GM10248 (cell line): ENCODE measurements at regions not wholly inside any gene's neighbourhood (a gene's known extent, or its start where the extent isn't known, plus 50 kb on each side); places are given as distances from the start of the nearest gene placed in this dataset.

ENCODE experiments used
- CTCF ChIA-PET: fragments of 300-600 bp; sonication (Branson Sonifier 250); formaldehyde crosslinking; extraction: SDS; loops from one replicate; lab custom pipeline; 2021; ENCODE audit warnings: antibody characterized with exemption; lab: Yijun Ruan, JAX
- POLR2A ChIA-PET: fragments of 350-650 bp; sonication (Branson Sonifier 250); formaldehyde crosslinking; extraction: SDS; loops from one replicate; lab custom pipeline; 2020; ENCODE audit warnings: antibody characterized with exemption; lab: Yijun Ruan, JAX
- DNase-seq: peaks from one replicate; pipeline ENCODE4 v3.0.0; 2012; ENCODE audit errors: extremely low spot score
- CTCF ChIP-seq: IDR thresholded peaks from 2 replicates; pipeline ENCODE4 v1.5.1; 2012; ENCODE audit warnings: mild to moderate bottlenecking, low read depth; ENCODE audit errors: extremely low read depth, missing control alignments, control extremely low read depth

GRCh38 chr17:53090770-53091169 lies 732.0 kb upstream of the KIF2B start:
- ChIA-PET POLR2A (no interaction called here), CTCF (no interaction called here)
- no peak for TF ChIP-seq CTCF
- DNase-seq: no peak

GRCh38 chr17:53088481-53088880 lies 734.2 kb upstream of the KIF2B start:
- ChIA-PET CTCF (interaction anchor here (0.6 to 1.8 kb wide), 2 partner anchors 16 to 705 kb away, joined by 3 to 4 read pairs; no protein-coding TSS in a partner anchor), POLR2A (no interaction called here)
- TF ChIP-seq CTCF: no peak
- no peak for DNase-seq

DNA sequence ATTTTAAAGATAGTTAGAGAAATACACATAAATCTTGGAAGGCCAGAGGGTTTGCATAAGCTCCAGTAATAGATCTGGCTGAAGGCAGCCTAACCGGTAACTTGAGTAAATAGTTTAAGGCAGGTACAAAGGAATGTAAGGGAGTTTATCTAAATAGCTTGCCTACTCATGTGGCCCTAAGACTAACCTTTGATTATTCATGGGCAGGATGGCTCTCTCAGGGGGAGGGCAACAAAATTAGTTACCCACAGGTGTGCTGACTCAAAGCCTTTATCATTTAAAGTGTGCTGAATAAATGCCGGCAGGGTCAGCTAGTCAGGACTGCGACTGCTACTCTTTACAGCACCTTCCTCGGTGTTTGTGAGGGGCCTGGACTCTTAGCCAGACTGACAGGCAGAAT lies 761.3 kb upstream of the KIF2B start:
- TF ChIP-seq CTCF: no peak
- no peak for DNase-seq
- ChIA-PET POLR2A (no interaction called here), CTCF (no interaction called here)

DNA sequence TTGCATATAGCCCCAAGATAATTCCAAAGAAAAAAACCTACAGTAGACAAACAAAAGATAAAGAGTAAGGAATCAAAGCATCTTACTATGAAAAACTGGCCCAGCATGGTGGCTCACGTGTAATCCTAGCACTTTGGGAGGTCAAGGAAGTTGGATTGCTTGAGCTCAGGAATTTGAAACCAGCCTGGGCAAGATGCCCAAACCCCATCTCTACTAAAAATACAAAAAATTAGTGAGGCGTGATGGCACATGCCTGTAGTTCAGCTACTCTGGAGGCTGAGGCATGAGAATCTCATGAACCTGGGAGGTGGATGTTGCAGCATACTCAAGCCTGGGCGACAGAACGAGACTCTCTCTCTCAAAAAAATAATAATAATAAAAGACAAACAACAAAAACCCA lies 764.7 kb upstream of the KIF2B start:
- DNase-seq: no peak
- ChIA-PET POLR2A (no interaction called here), CTCF (no interaction called here)
- no peak for TF ChIP-seq CTCF

DNA sequence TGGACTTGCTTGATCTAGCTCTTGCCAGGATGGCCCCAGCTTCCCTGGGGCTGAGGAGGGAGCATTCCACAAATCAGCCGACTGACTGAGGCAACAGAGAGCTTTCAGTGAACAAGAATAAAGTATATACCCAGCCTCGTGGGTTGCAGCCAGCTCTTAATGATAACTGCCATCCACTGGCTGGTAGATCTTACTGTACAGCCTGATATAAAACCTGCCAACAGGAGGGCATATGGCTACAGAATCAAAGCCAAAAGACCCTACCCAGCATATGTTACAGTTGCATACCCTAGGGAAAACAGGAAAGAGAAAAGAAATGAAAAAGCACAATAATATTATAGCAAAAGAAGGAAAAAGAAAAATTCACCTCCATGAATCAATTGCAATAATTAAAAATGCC lies 775.9 kb upstream of the KIF2B start:
- POLR2A ChIA-PET: no interaction called here
- CTCF ChIA-PET: interaction anchor here (0.7 kb wide), 1 partner anchor 8 kb away, joined by 3 read pairs; no protein-coding TSS in a partner anchor
- TF ChIP-seq CTCF: no peak
- DNase-seq: no peak

DNA sequence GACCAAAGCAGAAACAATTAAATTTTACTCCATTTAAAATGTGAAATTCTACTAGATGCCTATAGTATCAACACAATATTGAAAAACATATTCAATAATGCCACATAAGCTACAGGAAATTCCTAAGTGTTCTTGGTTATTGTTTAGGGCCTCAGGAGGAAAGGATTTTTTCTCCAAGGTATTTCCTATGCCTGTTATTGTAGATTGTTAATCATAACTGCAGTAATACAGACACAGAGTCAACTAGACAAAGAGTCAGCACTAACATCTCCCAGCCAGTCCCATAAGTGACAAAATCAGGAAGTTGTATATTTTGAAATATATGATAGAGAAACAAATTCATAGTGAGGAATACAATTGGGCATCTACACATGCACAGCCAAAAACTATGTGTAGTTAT lies 782.7 kb upstream of the KIF2B start:
- ChIA-PET POLR2A (no interaction called here), CTCF (interaction anchor here (1.2 kb wide), 1 partner anchor 14 kb away, joined by 4 read pairs; no protein-coding TSS in a partner anchor)
- TF ChIP-seq CTCF: no peak
- no peak for DNase-seq

- DNase-seq: no peak
- no peak for TF ChIP-seq CTCF
- POLR2A ChIA-PET: no interaction called here
- CTCF ChIA-PET: no interaction called here
Observed at GRCh38 chr17:53033297-53033696, 789.4 kb upstream of the KIF2B start.
